ENCODE measurements at regions not wholly inside any gene's neighbourhood (a gene's known extent, or its start where the extent isn't known, plus 50 kb on each side); places are given as distances from the start of the nearest gene placed in this dataset.
"Not testable (repeated sequence)": the region's sequence is repeated elsewhere in the genome, so short reads cannot be mapped to it uniquely, and the experiment has no call there.

DNA sequence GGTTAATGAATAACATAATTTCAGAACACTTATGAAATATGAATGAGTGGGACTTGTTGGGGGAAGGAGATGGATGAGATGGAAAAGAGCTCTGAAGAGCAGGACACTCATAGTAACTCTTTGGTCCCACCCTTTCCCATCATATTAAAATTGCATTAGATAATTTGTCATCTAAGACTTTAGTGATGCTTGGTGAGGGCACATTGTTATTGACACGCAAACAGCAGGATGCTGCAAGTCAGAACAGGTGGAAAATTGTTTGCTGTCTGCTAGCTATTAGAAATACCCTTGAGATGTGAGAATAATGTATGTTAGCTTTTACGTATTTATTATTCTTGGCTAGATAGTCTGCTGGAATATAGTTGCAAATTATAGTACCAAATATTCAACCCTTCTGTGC, 75.7 kb downstream of the TANC2 start:
- H3K4me3 Mint-ChIP-seq = no peak overlapping the region
- DNase-seq (no peak), ATAC-seq (replicated peaks) (no peak)
- no peaks in the 10 kb centered on the region for H3K36me3 Mint-ChIP-seq
- no peak overlapping the region for H3K27ac Mint-ChIP-seq
- no peaks in the 10 kb centered on the region for H3K9me3 Mint-ChIP-seq
- H3K27me3 Mint-ChIP-seq = peaks cover 0 to 4% of the 10 kb centered on the region in 2 donors
- peaks cover 0 to 3% of the 10 kb centered on the region in 2 donors for H3K4me1 Mint-ChIP-seq

GRCh38 chr17:63042256-63042812, 76.3 kb downstream of the TANC2 start:
- no peak overlapping the region for H3K4me3 Mint-ChIP-seq
- no peaks in the 10 kb centered on the region for H3K36me3 Mint-ChIP-seq
- DNase-seq = no peak
- peaks cover 0 to 4% of the 10 kb centered on the region in 2 donors for H3K27me3 Mint-ChIP-seq
- H3K4me1 Mint-ChIP-seq = peaks cover 0 to 3% of the 10 kb centered on the region in 2 donors
- no peaks in the 10 kb centered on the region for H3K9me3 Mint-ChIP-seq
- no peak overlapping the region for H3K27ac Mint-ChIP-seq
- no peak for ATAC-seq (replicated peaks)

DNA sequence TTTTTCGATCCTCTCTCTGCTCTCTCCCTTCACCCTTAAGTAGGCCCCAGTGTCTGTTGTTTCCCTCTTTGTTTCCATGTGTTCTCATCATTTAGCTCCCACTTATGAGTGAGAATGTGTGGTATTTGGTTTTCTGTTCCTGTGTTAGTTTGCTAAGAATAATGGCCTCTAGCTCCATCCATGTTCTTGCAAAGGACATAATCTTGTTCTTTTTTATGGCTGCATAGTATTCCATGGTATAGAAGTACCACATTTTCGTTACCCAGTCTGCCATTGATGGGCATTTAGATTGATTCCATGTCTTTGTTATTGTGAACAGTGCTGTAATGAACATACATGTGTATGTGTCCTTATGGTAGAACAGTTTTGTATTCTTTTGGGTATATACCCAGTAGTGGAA, 91.5 kb downstream of the TANC2 start:
- H3K9me3 Mint-ChIP-seq; H3K27me3 Mint-ChIP-seq; ATAC-seq (replicated peaks); DNase-seq; H3K36me3 Mint-ChIP-seq; H3K4me3 Mint-ChIP-seq; H3K27ac Mint-ChIP-seq; H3K4me1 Mint-ChIP-seq: not testable (repeated sequence)

DNA sequence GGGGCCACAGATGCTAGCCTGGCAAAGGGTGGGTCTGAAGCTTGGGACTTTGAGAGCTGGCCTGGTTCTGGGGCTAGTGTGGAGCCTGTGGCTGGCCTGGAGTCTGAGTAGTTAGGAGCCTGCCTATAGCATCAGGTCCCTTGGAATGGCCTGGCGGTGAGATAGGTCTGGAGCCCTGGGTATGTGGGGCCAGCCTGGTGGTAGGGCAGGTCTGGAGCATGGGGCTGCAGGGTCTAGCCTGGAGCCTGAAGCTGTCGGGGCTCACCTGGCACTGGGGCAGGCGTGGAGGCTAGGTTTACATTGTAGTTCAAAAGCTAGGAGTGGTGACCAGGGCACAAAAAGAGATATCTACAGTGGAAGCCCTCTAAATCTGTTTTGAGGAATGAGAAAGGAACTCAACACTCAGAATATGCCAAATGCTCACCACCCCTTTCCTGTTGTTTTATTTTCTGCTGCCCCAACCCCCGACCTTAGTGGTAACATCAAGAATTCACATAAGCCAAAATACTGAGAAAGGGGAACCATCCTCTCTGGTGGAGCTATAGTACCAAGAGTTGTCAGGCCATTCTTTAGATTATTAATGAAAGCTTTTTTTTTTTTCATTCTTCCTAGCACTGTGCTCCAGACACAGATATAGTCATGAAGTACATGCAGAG, 100.3 kb downstream of the TANC2 start:
- Mint-ChIP-seq H3K9me3 (no peaks in the 10 kb centered on the region), H3K36me3 (peaks cover 0 to 1% of the 10 kb centered on the region in 2 donors), H3K4me3 (no peak overlapping the region), H3K4me1 (peaks cover 2 to 7% of the 10 kb centered on the region in 2 donors), H3K27ac (no peak overlapping the region), H3K27me3 (no peaks in the 10 kb centered on the region)
- ATAC-seq (replicated peaks) (peak in 1 of 2 donors; percentile 39), DNase-seq (no peak)

- H3K36me3 Mint-ChIP-seq = no peaks in the 10 kb centered on the region
- no peak for DNase-seq
- no peaks in the 10 kb centered on the region for H3K27me3 Mint-ChIP-seq
- no peak overlapping the region for H3K4me3 Mint-ChIP-seq
- peak in 1 of 2 donors; percentile 54 for ATAC-seq (replicated peaks)
- peaks cover 2 to 7% of the 10 kb centered on the region in 2 donors for H3K4me1 Mint-ChIP-seq
- H3K27ac Mint-ChIP-seq = no peak overlapping the region
- H3K9me3 Mint-ChIP-seq = no peaks in the 10 kb centered on the region
Observed at GRCh38 chr17:63069245-63069644, 103.2 kb downstream of the TANC2 start.

DNA sequence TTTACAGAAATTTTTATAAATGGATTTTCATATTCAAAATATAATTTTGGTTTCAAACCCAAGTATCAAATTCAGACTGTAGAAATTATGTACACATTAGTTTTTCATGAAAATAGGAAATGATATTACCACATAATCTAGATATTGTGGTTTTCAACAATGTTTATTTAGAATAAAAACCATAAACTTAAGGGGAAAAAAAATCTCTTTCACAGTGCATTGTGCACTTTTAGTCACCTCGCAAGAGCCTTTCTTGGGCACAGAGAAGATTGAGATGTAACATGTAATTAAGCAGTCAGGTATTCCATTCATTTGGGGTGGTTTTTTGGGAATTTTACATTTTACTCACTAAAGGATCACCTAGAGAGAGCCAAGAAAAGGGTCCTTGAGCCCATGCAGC, 104.0 kb downstream of the TANC2 start:
- Mint-ChIP-seq H3K9me3 (no peaks in the 10 kb centered on the region), H3K36me3 (no peaks in the 10 kb centered on the region), H3K27ac (no peak overlapping the region), H3K4me3 (no peak overlapping the region), H3K27me3 (no peaks in the 10 kb centered on the region), H3K4me1 (peaks cover 2 to 7% of the 10 kb centered on the region in 2 donors)
- DNase-seq = no peak
- ATAC-seq (replicated peaks) = no peak

- Mint-ChIP-seq H3K27me3 (no peaks in the 10 kb centered on the region), H3K9me3 (no peaks in the 10 kb centered on the region), H3K27ac (no peak overlapping the region), H3K4me3 (no peak overlapping the region), H3K4me1 (peaks cover 2 to 6% of the 10 kb centered on the region in 2 donors), H3K36me3 (no peaks in the 10 kb centered on the region)
- no peak for ATAC-seq (replicated peaks)
- DNase-seq = no peak
Observed at GRCh38 chr17:63071797-63072196, 105.8 kb downstream of the TANC2 start.

GRCh38 chr17:63075969-63076368, 109.9 kb downstream of the TANC2 start:
- no peaks in the 10 kb centered on the region for H3K9me3 Mint-ChIP-seq
- H3K27ac Mint-ChIP-seq = no peak overlapping the region
- H3K36me3 Mint-ChIP-seq = no peaks in the 10 kb centered on the region
- DNase-seq (no peak), ATAC-seq (replicated peaks) (peak in 1 of 2 donors; percentile 42)
- H3K4me3 Mint-ChIP-seq = no peak overlapping the region
- H3K27me3 Mint-ChIP-seq = no peaks in the 10 kb centered on the region
- H3K4me1 Mint-ChIP-seq = peaks cover 0 to 6% of the 10 kb centered on the region in 2 donors

DNA sequence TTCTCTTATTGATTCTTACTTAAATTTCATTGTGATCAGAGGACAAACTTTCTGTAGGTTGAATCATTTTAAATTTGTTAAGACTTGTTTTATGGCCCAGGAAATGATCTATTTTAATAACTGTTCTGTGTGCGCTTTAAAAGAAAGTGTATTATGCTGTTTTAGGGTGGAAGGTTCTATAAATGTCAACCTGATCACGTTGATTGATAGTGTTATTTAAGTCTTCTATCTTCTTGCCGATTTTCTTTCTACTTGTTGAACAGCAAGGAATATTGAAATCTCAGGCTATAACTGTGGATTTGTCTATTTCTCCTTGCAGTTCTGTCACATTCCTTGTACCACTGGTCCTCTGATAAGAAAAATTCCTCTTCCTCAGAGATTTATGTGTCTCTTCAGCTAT, 112.7 kb downstream of the TANC2 start:
- no peak for DNase-seq
- no peak for ATAC-seq (replicated peaks)
- Mint-ChIP-seq H3K27me3 (no peaks in the 10 kb centered on the region), H3K4me1 (peaks cover 0 to 6% of the 10 kb centered on the region in 2 donors), H3K9me3 (no peaks in the 10 kb centered on the region), H3K36me3 (no peaks in the 10 kb centered on the region), H3K4me3 (no peak overlapping the region), H3K27ac (no peak overlapping the region)

DNA sequence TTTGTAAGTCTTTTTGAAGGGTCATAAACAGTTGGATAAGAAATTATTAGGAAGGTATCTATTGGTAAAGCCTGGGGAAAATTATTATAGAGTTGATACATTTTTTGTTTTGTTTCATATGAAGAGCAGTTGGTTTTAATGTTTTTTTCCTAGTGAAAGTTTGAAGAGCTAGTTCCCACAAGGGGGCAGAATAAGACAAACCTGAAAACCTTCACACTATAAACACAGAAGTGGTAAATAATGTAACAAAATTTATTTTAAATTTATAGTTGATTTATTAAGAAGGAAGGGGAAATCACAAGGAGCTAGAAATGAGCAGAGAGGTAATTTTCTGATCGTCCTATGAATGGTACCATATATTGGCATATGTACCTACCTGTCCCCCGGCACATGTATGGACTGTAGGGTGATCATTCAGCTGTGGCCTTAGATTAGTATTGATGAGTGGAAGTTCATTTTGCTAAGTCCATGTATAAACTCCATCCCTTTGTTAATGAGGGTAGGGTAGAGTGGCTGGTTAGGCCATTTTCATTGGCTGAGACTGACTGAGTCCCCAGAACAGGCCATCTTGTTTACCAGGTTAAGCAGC, 116.3 kb downstream of the TANC2 start:
- H3K9me3 Mint-ChIP-seq = peaks cover 0 to 5% of the 10 kb centered on the region in 2 donors
- peaks cover 2 to 5% of the 10 kb centered on the region in 2 donors for H3K36me3 Mint-ChIP-seq
- H3K4me1 Mint-ChIP-seq = no peaks in the 10 kb centered on the region
- H3K27me3 Mint-ChIP-seq = no peaks in the 10 kb centered on the region
- no peak overlapping the region for H3K4me3 Mint-ChIP-seq
- peak in 1 of 2 donors; percentile 18 for ATAC-seq (replicated peaks)
- no peak for DNase-seq
- no peak overlapping the region for H3K27ac Mint-ChIP-seq

- peaks cover 3 to 5% of the 10 kb centered on the region in 2 donors for H3K36me3 Mint-ChIP-seq
- peaks cover 0 to 5% of the 10 kb centered on the region in 2 donors for H3K9me3 Mint-ChIP-seq
- no peak for ATAC-seq (replicated peaks)
- H3K27me3 Mint-ChIP-seq = no peaks in the 10 kb centered on the region
- no peak for DNase-seq
- H3K4me1 Mint-ChIP-seq = no peaks in the 10 kb centered on the region
- no peak overlapping the region for H3K4me3 Mint-ChIP-seq
- no peak overlapping the region for H3K27ac Mint-ChIP-seq
Observed at GRCh38 chr17:63082952-63083351, 116.9 kb downstream of the TANC2 start.

GRCh38 chr17:63086483-63087185, 120.6 kb downstream of the TANC2 start:
- Mint-ChIP-seq H3K36me3 (peaks cover 3 to 5% of the 10 kb centered on the region in 2 donors), H3K4me3 (no peak overlapping the region), H3K4me1 (no peaks in the 10 kb centered on the region), H3K9me3 (peaks cover 0 to 8% of the 10 kb centered on the region in 2 donors), H3K27ac (no peak overlapping the region), H3K27me3 (no peaks in the 10 kb centered on the region)
- no peak for ATAC-seq (replicated peaks)
- DNase-seq = no peak

DNA sequence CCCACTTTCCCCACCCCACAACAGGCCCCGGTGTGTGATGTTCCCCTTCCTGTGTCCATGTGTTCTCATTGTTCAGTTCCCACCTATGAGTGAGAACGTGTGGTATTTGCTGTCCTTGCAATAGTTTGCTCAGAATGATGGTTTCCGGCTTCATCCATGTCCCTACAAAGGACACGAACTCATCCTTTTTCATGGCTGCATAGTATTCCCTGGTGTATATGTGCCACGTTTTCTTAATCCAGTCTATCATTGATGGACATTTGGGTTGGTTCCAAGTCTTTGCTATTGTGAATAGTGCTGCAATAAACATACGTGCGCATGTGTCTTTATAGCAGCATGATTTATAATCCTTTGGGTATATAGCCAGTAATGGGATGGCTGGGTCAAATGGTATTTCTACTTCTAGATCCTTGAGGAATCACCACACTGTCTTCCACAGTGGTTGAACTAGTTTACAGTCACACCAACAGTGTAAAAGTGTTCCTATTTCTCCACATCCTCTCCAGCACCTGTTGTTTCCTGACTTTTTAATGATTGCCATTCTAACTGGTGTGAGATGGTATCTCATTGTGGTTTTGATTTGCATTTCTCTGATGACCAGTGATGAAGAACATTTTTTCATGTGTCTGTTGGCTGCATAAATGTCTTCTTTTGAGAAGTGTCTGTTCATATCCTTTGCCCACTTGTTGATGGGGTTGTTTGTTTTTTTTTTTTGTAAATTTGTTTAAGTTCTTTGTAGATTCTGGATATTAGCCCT, 124.5 kb downstream of the TANC2 start:
- H3K36me3 Mint-ChIP-seq; ATAC-seq (replicated peaks); DNase-seq; H3K27me3 Mint-ChIP-seq; H3K9me3 Mint-ChIP-seq; H3K27ac Mint-ChIP-seq; H3K4me3 Mint-ChIP-seq; H3K4me1 Mint-ChIP-seq: not testable (repeated sequence)

GRCh38 chr17:63091909-63092308, 125.9 kb downstream of the TANC2 start:
- not testable (repeated sequence) for DNase-seq; H3K27ac Mint-ChIP-seq; ATAC-seq (replicated peaks); H3K4me1 Mint-ChIP-seq; H3K9me3 Mint-ChIP-seq; H3K27me3 Mint-ChIP-seq; H3K4me3 Mint-ChIP-seq; H3K36me3 Mint-ChIP-seq
